Epithelial cell of proximal tubule (primary cell): ENCODE measurements at regions not wholly inside any gene's neighbourhood (a gene's known extent, or its start where the extent isn't known, plus 50 kb on each side); places are given as distances from the start of the nearest gene placed in this dataset.

ENCODE experiments used
- DNase-seq: peaks from one replicate; pipeline ENCODE4 v3.0.0-alpha.2; 2011; ENCODE audit warnings: low read depth
- H3K4me3 ChIP-seq: 2 replicates; pipeline ENCODE4 v1.5.1; 2011; ENCODE audit warnings: low read depth, mild to moderate bottlenecking, low read length
- TF ChIP-seq, protein P1 (sequence below): conservative IDR thresholded peaks from 2 replicates; pipeline ENCODE4 v1.5.1; 2012; ENCODE audit warnings: low read depth, mild to moderate bottlenecking, low read length

DNA sequence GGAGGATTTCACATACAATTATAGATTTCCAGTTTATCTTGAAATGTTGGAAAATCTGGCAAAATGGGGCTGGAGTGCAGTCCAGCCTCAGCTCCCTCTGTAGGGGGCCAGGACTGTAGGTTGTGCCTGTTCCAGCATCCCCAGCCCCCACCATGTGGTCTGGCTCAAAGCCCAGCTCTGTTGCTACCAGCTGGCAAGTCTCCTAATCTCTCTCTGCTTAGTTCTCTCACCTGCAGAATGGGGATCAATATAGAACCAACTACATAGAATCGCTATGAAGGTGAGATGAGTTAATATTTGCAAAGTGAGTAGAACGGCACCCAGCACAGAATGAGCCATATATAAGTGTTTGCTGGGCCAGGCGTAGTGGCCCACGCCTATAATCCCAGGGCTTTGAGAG lies 50.0 kb upstream of the TARDBP start:
- TF ChIP-seq, protein P1, sequence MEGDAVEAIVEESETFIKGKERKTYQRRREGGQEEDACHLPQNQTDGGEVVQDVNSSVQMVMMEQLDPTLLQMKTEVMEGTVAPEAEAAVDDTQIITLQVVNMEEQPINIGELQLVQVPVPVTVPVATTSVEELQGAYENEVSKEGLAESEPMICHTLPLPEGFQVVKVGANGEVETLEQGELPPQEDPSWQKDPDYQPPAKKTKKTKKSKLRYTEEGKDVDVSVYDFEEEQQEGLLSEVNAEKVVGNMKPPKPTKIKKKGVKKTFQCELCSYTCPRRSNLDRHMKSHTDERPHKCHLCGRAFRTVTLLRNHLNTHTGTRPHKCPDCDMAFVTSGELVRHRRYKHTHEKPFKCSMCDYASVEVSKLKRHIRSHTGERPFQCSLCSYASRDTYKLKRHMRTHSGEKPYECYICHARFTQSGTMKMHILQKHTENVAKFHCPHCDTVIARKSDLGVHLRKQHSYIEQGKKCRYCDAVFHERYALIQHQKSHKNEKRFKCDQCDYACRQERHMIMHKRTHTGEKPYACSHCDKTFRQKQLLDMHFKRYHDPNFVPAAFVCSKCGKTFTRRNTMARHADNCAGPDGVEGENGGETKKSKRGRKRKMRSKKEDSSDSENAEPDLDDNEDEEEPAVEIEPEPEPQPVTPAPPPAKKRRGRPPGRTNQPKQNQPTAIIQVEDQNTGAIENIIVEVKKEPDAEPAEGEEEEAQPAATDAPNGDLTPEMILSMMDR: no peak
- H3K4me3 ChIP-seq: no peak overlapping the region
- DNase-seq: no peak
